GM12878 (cell line): ENCODE measurements at regions not wholly inside any gene's neighbourhood (a gene's known extent, or its start where the extent isn't known, plus 50 kb on each side); places are given as distances from the start of the nearest gene placed in this dataset.

Experiments used
- ATAC-seq: fragments of 200-7000 bp; cut with Tn5 transposase; 3 replicates; pipeline ENCODE4 v1.9.1; 2020; ENCODE audit warnings: mild to moderate bottlenecking, moderate library complexity
- BruUV-seq: library from RNA; stranded (reverse); fragments of 400-500 nt; replicated peaks from 2 replicates; lab custom pipeline; 2021; lab: Mats Ljungman, UMichigan
- CTCF ChIA-PET: fragments of 300-600 bp; sonication (Branson Sonifier 250); formaldehyde crosslinking; extraction: SDS; loops from one replicate; lab custom pipeline; 2021; ENCODE audit warnings: inconsistent platforms; lab: Yijun Ruan, JAX
- POLR2A ChIA-PET: fragments of 350-600 bp; formaldehyde crosslinking; extraction: SDS; loops from one replicate; lab custom pipeline; 2021; ENCODE audit warnings: inconsistent platforms; lab: Charles Lee
- RAD21 ChIA-PET: fragments of 300-600 bp; sonication (Branson Sonifier 250); formaldehyde crosslinking; loops from one replicate; lab custom pipeline; 2023; ENCODE audit warnings: antibody characterized with exemption; ENCODE audit not compliant: unreplicated experiment; lab: Charles Lee
- SMC1A ChIA-PET: fragments of 300-600 bp; sonication (Branson Sonifier 250); formaldehyde crosslinking; loops from one replicate; lab custom pipeline; 2023; ENCODE audit not compliant: unreplicated experiment, uncharacterized antibody; lab: Charles Lee
- DNase-seq: peaks from one replicate; pipeline ENCODE4 v3.0.0-alpha.2; 2011; ENCODE audit warnings: low read depth, low spot score
- FAIRE-seq: peaks from 3 replicates; lab custom pipeline; 2011; peaks lifted over from hg19 to GRCh38; lab: Jason Lieb, UNC
- H2AFZ ChIP-seq: 2 replicates; pipeline ENCODE4 v1.6.0; 2011; ENCODE audit warnings: low read depth, low read length, control low read depth; ENCODE audit not compliant: control insufficient read depth
- H3K27ac ChIP-seq: 2 replicates; pipeline ENCODE4 v1.5.1; 2011; ENCODE audit warnings: control low read depth; ENCODE audit not compliant: control insufficient read depth, insufficient read depth
- H3K27me3 ChIP-seq, 2 experiments: replicated peaks in 1 of 2; 2 replicates each; pipeline versions ENCODE4 v1.6.0 to v1.6.1; 2011; ENCODE audit warnings: low read length in 1 of 2; ENCODE audit not compliant: control insufficient read depth in 2 of 2, insufficient read depth in 2 of 2
- H3K36me3 ChIP-seq, 2 experiments: 2 replicates each; pipeline ENCODE4 v1.5.1; 2011; ENCODE audit warnings: low read length in 1 of 2; ENCODE audit not compliant: control insufficient read depth in 2 of 2, insufficient read depth in 2 of 2
- H3K4me1 ChIP-seq: 2 replicates; pipeline ENCODE4 v1.6.1; 2011; ENCODE audit warnings: mild to moderate bottlenecking, low read length, moderate library complexity, mixed read lengths; ENCODE audit not compliant: control insufficient read depth, insufficient read depth
- H3K4me2 ChIP-seq: 2 replicates; pipeline ENCODE4 v1.6.0; 2011; ENCODE audit warnings: control low read depth; ENCODE audit not compliant: control insufficient read depth, insufficient read depth
- H3K4me3 ChIP-seq: fragments of 200-600 bp; sonication (generic); 2 replicates; pipeline ENCODE4 v1.5.1; 2016
- H3K79me2 ChIP-seq: 2 replicates; pipeline ENCODE4 v1.6.0; 2011; ENCODE audit warnings: low read length; ENCODE audit not compliant: control insufficient read depth, insufficient read depth
- H3K9ac ChIP-seq: 2 replicates; pipeline ENCODE4 v1.8.0; 2011; ENCODE audit warnings: low read length, control low read depth, mixed read lengths; ENCODE audit not compliant: control insufficient read depth, insufficient read depth
- H3K9me3 ChIP-seq: replicated peaks from 3 replicates; pipeline ENCODE4 v1.5.1; 2011; ENCODE audit warnings: mild to moderate bottlenecking, low read length; ENCODE audit not compliant: control insufficient read depth, insufficient read depth
- H4K20me1 ChIP-seq: 2 replicates; pipeline ENCODE4 v1.6.0; 2011; ENCODE audit not compliant: control insufficient read depth, insufficient read depth
- BHLHE40 ChIP-seq, 2 experiments: fragments of 450-650 bp in 1 of 2; IDR thresholded peaks; 2 replicates each; pipeline ENCODE4 v1.6.1; 2011 to 2017; ENCODE audit warnings: low read depth in 2 of 2, borderline replicate concordance in 1 of 2, improper control_type of control experiment in 1 of 2, low read length in 1 of 2, mild to moderate bottlenecking in 1 of 2
- EED ChIP-seq: sonication (generic); IDR thresholded peaks from 2 replicates; pipeline ENCODE4 v1.6.1; 2016; ENCODE audit warnings: antibody characterized with exemption, low read depth
- ELK1 ChIP-seq: IDR thresholded peaks from 2 replicates; pipeline ENCODE4 v1.6.1; 2012; ENCODE audit warnings: low read depth, low read length, improper control_type of control experiment
- FOXK2 ChIP-seq: fragments of 450-650 bp; IDR thresholded peaks from 2 replicates; pipeline ENCODE4 v1.6.1; 2017; ENCODE audit warnings: mild to moderate bottlenecking, moderate library complexity
- HCFC1 ChIP-seq: fragments of 150-350 bp; IDR thresholded peaks from 2 replicates; pipeline ENCODE4 v1.6.1; 2014; ENCODE audit warnings: low read length
- HDAC2 ChIP-seq: fragments of 200-600 bp; sonication (generic); IDR thresholded peaks from 2 replicates; pipeline ENCODE4 v1.6.1; 2017
- MXI1 ChIP-seq: fragments of 150-350 bp; IDR thresholded peaks from 2 replicates; pipeline ENCODE4 v1.6.1; 2011; ENCODE audit warnings: low read depth, mild to moderate bottlenecking, inconsistent platforms, low read length, improper control_type of control experiment
- SP1 ChIP-seq: IDR thresholded peaks from one replicate; pipeline ENCODE4 v1.6.1; 2011; ENCODE audit warnings: low read depth, low read length
- SREBF2 ChIP-seq: IDR thresholded peaks from 2 replicates; pipeline ENCODE4 v1.6.1; 2012; ENCODE audit warnings: mild to moderate bottlenecking, low read length
- WGBS: methylation state at CpG from one replicate; pipeline ENCODE4 v1.1.6; 2016; ENCODE audit warnings: low lambda C conversion rate; ENCODE audit not compliant: insufficient replicate concordance, insufficient coverage; ENCODE audit errors: missing lambda C conversion rate; 5-methylcytosine and 5-hydroxymethylcytosine counted together
- in situ Hi-C: fragments of 300-500 bp; cut with MboI; formaldehyde crosslinking; loops from 9 replicates; pipeline ENCODE4 v1.14.3; 2018; ENCODE audit warnings: mixed read lengths
- intact Hi-C: fragments of 100-400 bp; cut with micrococcal nuclease; formaldehyde crosslinking; loops from one replicate; pipeline ENCODE4 v1.14.2; 2022; ENCODE audit not compliant: unreplicated experiment
- TF ChIP-seq, protein P1 (sequence below): fragments of 450-650 bp; IDR thresholded peaks from 2 replicates; pipeline ENCODE4 v1.6.1; 2016; ENCODE audit warnings: mild to moderate bottlenecking

- RAD21 ChIA-PET: no interaction called here
- Histone ChIP-seq H3K9me3 (no peaks in the 10 kb centered on the region), H4K20me1 (no peaks in the 10 kb centered on the region), H3K36me3 (no peaks in the 10 kb centered on the region), H3K4me2 (no peak overlapping the region), H3K79me2 (no peaks in the 10 kb centered on the region), H3K27ac (no peak overlapping the region), H3K27me3 (no peaks in the 10 kb centered on the region), H3K4me1 (no peaks in the 10 kb centered on the region), H3K4me3 (no peak overlapping the region), H3K9ac (no peak overlapping the region), H2AFZ (no peak overlapping the region)
- CTCF ChIA-PET: no interaction called here
- no peak for TF ChIP-seq BHLHE40 (IDR thresholded peaks at IDR 0.05; ENCODE audit: borderline replicate concordance in 1 of 2, low read depth in 2 of 2, low read length in 1 of 2)
- no peak for TF ChIP-seq SP1
- TF ChIP-seq EED: no peak
- TF ChIP-seq, protein P1, sequence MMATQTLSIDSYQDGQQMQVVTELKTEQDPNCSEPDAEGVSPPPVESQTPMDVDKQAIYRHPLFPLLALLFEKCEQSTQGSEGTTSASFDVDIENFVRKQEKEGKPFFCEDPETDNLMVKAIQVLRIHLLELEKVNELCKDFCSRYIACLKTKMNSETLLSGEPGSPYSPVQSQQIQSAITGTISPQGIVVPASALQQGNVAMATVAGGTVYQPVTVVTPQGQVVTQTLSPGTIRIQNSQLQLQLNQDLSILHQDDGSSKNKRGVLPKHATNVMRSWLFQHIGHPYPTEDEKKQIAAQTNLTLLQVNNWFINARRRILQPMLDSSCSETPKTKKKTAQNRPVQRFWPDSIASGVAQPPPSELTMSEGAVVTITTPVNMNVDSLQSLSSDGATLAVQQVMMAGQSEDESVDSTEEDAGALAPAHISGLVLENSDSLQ: no peak
- no peak for TF ChIP-seq FOXK2
- TF ChIP-seq HDAC2: no peak
- TF ChIP-seq ELK1: no peak
- no peak for TF ChIP-seq MXI1
- TF ChIP-seq HCFC1: no peak
- no peak for TF ChIP-seq SREBF2
- POLR2A ChIA-PET: no interaction called here
- 46% methylated on average over 4 of the region's 4 CpGs for WGBS
- no peak for ATAC-seq
- SMC1A ChIA-PET: no interaction called here
- FAIRE-seq: no peak
- no TSS peak for BruUV-seq
- in situ Hi-C loops: no loop called here
- no peak for DNase-seq
- intact Hi-C loops: no loop called here
Measured at GRCh38 chr2:18841248-18842150, 252.1 kb upstream of the NT5C1B start.
